ENCODE measurements at regions not wholly inside any gene's neighbourhood (a gene's known extent, or its start where the extent isn't known, plus 50 kb on each side); places are given as distances from the start of the nearest gene placed in this dataset.

- no peaks in the 10 kb centered on the region for H3K23me2 ChIP-seq (ENCODE audit: low read depth, low read length)
- no peaks in the 10 kb centered on the region for H4K20me1 ChIP-seq (replicated peaks in 1 of 2; ENCODE audit: control insufficient read depth in 1 of 2, insufficient read depth in 2 of 2, low read length in 2 of 2)
- H4K5ac ChIP-seq (ENCODE audit: insufficient read length, low read depth, low read length), result no peak overlapping the region
- H3K36me3 ChIP-seq (ENCODE audit: control insufficient read depth in 2 of 4, insufficient read depth in 4 of 4, low read length in 3 of 4), result no peaks in the 10 kb centered on the region
- no peak overlapping the region for H3K4ac ChIP-seq (replicated peaks; ENCODE audit: insufficient read length, low read depth, low read length)
- H3K4me1 ChIP-seq (replicated peaks in 1 of 4; ENCODE audit: control insufficient read depth in 3 of 4, insufficient read depth in 4 of 4, low read length in 3 of 4), result peaks cover 0 to under 1% (median 0%) of the 10 kb centered on the region in 4 experiments; a peak in 2 of 7 replicates
- TF ChIP-seq JUN (IDR thresholded peaks at IDR 0.05; ENCODE audit: low read depth, low read length) (no peak), HDAC2 (IDR thresholded peaks at IDR 0.05; ENCODE audit: borderline replicate concordance in 1 of 2, low read depth in 2 of 2, low read length in 2 of 2) (no peak), ATF2 (IDR thresholded peaks at IDR 0.05; ENCODE audit: low read length) (no peak), KDM1A (IDR thresholded peaks at IDR 0.05; ENCODE audit: borderline replicate concordance, low read length) (no peak), KDM4A (IDR thresholded peaks at IDR 0.05; ENCODE audit: low read depth, low read length, severe bottlenecking) (no peak), CREB1 (IDR thresholded peaks at IDR 0.05) (no peak), RXRA (IDR thresholded peaks at IDR 0.05; ENCODE audit: insufficient read depth, low read depth, low read length) (no peak), CHD2 (IDR thresholded peaks at IDR 0.05; ENCODE audit: low read length) (no peak), RFX5 (IDR thresholded peaks at IDR 0.05; ENCODE audit: borderline replicate concordance, low read depth, low read length) (no peak), POU5F1 (IDR thresholded peaks at IDR 0.05; ENCODE audit: low read depth, low read length) (no peak)
- DNase-seq (ENCODE audit: low read depth in 1 of 2, low spot score in 2 of 2), result no peak
- no peak overlapping the region for H3K23ac ChIP-seq (ENCODE audit: insufficient read length)
- H3K27ac ChIP-seq (ENCODE audit: low read depth, low read length), result no peak overlapping the region
- ChIA-PET POLR2A (ENCODE audit: partially characterized antibody) (no interaction called here), CTCF (ENCODE audit: partially characterized antibody) (interaction anchor here (1.9 kb wide), 1 partner anchor 9 kb away, joined by 7 read pairs; no protein-coding TSS in a partner anchor)
- 95% methylated on average over 4 of the region's 4 CpGs; no CpG with 5 or more reads in 1 of the 2 experiments for WGBS, 2 experiments (ENCODE audit: extremely low coverage in 1 of 2, insufficient coverage in 1 of 2, insufficient read length in 1 of 2, insufficient replicate concordance in 2 of 2, low coverage in 1 of 2, low lambda C conversion rate in 2 of 2, missing lambda C conversion rate in 1 of 2)
- H3K4me3 ChIP-seq (ENCODE audit: extremely low read depth in 1 of 4, insufficient read depth in 2 of 4, low read depth in 3 of 4, low read length in 4 of 4), result no peak overlapping the region
- no peaks in the 10 kb centered on the region for H3K79me2 ChIP-seq (ENCODE audit: control insufficient read depth in 1 of 2, insufficient read depth in 2 of 2, low read length in 2 of 2)
- no peak overlapping the region for H2AK5ac ChIP-seq (ENCODE audit: low read depth, low read length)
- no peaks in the 10 kb centered on the region for H3K9me3 ChIP-seq (ENCODE audit: insufficient read depth in 2 of 2, low read depth in 1 of 2, low read length in 1 of 2)
- no peak overlapping the region for H3K14ac ChIP-seq (ENCODE audit: insufficient read length)
- no peak overlapping the region for H2BK20ac ChIP-seq (ENCODE audit: low read length)
- H3K79me1 ChIP-seq (ENCODE audit: low read depth, low read length), result no peaks in the 10 kb centered on the region
- no peak overlapping the region for H2BK12ac ChIP-seq (ENCODE audit: low read depth, low read length)
- no peak overlapping the region for H3K56ac ChIP-seq (replicated peaks; ENCODE audit: insufficient read length, low read depth, low read length)
- FAIRE-seq, result no peak
- no peak overlapping the region for H2BK120ac ChIP-seq (replicated peaks; ENCODE audit: low read depth, low read length)
- H3K4me2 ChIP-seq (ENCODE audit: insufficient read depth in 1 of 2, low read depth in 2 of 2, low read length in 2 of 2), result no peak overlapping the region
- H3K18ac ChIP-seq (ENCODE audit: extremely low read depth, low read length), result no peak overlapping the region
- H3K9ac ChIP-seq (replicated peaks in 1 of 4; ENCODE audit: extremely low read depth in 1 of 4, low read depth in 3 of 4, low read length in 3 of 4), result no peak overlapping the region
- no peak overlapping the region for H4K91ac ChIP-seq (replicated peaks; ENCODE audit: insufficient read length, low read length)
- H4K8ac ChIP-seq (ENCODE audit: extremely low read depth, insufficient read depth, low read length), result no peak overlapping the region
- H3K27me3 ChIP-seq (replicated peaks in 1 of 4; ENCODE audit: control insufficient read depth in 3 of 4, extremely low read depth in 1 of 4, insufficient read depth in 3 of 4, low read length in 3 of 4), result no peaks in the 10 kb centered on the region
- H2AFZ ChIP-seq (ENCODE audit: low read length), result 0 out of 2 replicates have a peak overlapping the region, but pooled peaks have one; percentile 2
- H2BK15ac ChIP-seq (ENCODE audit: low read length), result no peak overlapping the region
- H2BK5ac ChIP-seq (ENCODE audit: low read depth, low read length), result no peak overlapping the region
Measured at GRCh38 chr1:197850042-197850441, 52.4 kb upstream of the C1orf53 start.

All from H1 (cell line).